LNCAP (cell line): ENCODE measurements at regions not wholly inside any gene's neighbourhood (a gene's known extent, or its start where the extent isn't known, plus 50 kb on each side); places are given as distances from the start of the nearest gene placed in this dataset.

Experiments used
- CTCF ChIP-seq: fragments of 450-650 bp; IDR thresholded peaks from 2 replicates; pipeline ENCODE4 v1.5.1; 2017; ENCODE audit warnings: mild to moderate bottlenecking

GRCh38 chr9:102845827-102846371, 149.2 kb upstream of the CYLC2 start:
- TF ChIP-seq CTCF, result no peak

DNA sequence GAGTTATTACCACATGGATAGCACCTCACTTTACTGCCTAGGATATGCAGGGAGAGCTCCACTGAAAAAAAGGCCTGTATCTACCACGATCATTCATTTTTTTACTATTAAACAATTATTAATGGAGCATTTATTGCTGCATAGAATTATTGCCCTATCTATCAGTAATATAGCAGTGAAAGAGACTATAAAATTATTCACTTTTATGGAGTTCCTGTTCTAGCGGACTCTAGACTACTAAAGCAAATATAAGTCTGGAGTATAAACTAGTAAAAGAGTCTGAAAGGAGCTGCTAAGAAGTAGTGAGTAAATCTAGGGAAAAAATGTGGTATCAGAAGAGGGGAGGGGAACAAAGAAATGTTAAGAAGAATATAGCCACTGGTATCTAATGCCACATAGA, 150.4 kb upstream of the CYLC2 start:
- TF ChIP-seq CTCF, result no peak

DNA sequence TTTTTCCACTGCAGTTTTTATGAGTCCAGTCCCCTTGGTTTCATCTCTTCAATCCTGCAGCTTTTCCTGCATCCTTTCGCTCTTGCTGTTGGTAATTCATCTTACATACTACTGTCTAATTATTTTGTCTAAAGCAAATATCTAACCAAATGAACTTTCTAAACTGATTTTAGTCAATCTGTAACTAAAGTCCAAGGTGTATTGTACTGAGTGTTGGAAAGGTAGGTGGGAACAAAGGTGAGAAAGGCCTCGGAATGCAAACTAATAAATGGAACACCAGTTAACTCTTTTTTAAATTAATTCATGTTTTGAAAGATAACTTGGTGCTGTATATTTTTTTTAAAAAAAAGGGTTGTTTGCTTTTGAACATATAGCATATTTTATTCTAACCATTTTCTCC, 152.7 kb upstream of the CYLC2 start:
- no peak for TF ChIP-seq CTCF

DNA sequence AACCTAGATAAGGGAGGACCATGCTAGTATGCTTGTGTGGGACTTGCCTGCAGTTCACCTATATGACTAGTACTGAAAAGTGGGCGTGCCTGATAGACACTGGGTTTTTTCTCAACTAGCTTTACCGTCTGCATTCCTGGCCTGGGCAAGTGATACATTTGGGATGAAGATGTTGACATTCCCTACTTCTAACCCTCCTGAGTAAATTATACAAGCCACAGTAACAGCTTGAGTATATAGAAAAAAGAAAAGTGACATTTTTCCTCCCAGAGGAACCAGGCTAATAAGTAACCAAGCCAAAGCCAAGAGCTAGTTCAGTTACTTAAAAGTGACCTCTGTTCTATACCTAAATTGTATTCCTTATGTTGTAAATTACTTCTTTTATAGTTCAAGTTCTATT, 153.8 kb upstream of the CYLC2 start:
- no peak for TF ChIP-seq CTCF

DNA sequence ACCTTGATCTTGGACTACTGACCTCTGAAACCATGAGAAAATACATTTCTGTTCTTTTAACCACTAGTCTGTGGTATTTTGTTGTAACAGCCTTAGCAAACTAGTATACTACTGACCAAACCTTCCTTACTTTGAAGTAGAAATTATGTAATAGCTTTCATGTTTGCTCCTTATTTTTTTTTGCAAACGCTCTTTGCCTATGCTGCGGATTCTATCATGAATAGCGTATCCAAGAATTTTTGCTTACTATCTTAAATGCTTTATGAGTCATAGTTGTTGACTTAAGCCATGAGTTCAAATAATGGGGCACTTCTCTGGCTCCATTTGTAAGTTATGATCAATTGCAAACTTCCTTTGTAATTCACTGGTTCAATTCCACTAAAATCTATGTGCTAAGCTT, 154.8 kb upstream of the CYLC2 start:
- no peak for TF ChIP-seq CTCF

DNA sequence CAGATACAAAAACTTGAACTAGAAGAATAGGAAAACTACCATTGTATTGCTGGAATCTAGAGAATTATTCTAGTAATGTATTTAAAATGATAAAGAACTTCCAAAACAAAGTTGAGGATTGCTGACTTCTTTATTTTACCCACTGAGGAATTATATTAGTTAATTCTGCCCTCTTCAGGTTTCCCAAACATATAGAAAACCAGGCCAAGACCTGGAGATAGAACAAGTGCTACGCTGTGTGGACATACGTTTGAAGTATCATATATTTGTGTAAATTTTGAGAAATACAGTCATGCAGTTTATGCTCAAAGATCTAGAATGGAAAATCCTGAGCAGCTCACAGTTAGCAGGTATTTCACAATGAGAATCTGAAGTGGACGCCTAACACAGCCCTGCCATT, 162.3 kb upstream of the CYLC2 start:
- peak; percentile 42; the same call in 1 of the 2 replicates for TF ChIP-seq CTCF

GRCh38 chr9:102796244-102796643, 198.9 kb upstream of the CYLC2 start:
- TF ChIP-seq CTCF, result no peak

- TF ChIP-seq CTCF, result no peak
Observed at GRCh38 chr9:102795532-102795931, 199.6 kb upstream of the CYLC2 start.
